ENCODE measurements at regions not wholly inside any gene's neighbourhood (a gene's known extent, or its start where the extent isn't known, plus 50 kb on each side); places are given as distances from the start of the nearest gene placed in this dataset.

DNA sequence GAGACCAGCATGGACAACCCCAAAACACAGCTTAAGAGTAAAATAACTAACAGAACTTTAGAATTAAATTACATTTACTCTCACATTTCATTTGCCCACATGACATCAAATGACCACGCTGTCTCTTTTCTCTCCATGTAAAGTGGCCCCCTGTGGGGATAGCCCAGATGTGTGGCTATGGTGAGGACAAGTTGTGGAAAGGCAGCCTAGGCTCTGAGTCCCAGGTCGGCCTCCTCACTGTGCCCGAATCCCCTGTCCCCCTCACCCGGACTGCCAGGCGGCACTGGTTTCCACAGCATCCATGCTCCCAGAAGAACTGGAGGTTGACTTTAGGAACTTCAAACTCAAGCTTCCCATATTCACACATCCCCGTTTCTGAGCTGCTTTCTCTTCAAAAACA is 111.8 kb upstream of the UQCRFS1 start:
- peaks cover 34% of the 10 kb centered on the region for H3K27me3 Mint-ChIP-seq
- H3K9me3 Mint-ChIP-seq (ENCODE audit: low read depth) = peaks cover 4% of the 10 kb centered on the region
- H3K36me3 Mint-ChIP-seq (ENCODE audit: insufficient read depth) = no peaks in the 10 kb centered on the region
- H3K27ac Mint-ChIP-seq = no peak overlapping the region
- H3K4me3 Mint-ChIP-seq (ENCODE audit: low read depth) = no peak overlapping the region
- DNase-seq (ENCODE audit: low spot score, unreplicated experiment) = no peak
- H3K4me1 Mint-ChIP-seq (ENCODE audit: low read depth) = no peaks in the 10 kb centered on the region
- no peak for TF ChIP-seq CTCF (IDR thresholded peaks at IDR 0.05; ENCODE audit: unreplicated experiment)

- H3K27me3 Mint-ChIP-seq = peaks cover 27% of the 10 kb centered on the region
- H3K9me3 Mint-ChIP-seq (ENCODE audit: low read depth) = peaks cover 4% of the 10 kb centered on the region
- H3K4me3 Mint-ChIP-seq (ENCODE audit: low read depth) = no peak overlapping the region
- no peaks in the 10 kb centered on the region for H3K36me3 Mint-ChIP-seq (ENCODE audit: insufficient read depth)
- no peaks in the 10 kb centered on the region for H3K4me1 Mint-ChIP-seq (ENCODE audit: low read depth)
- no peak for TF ChIP-seq CTCF (IDR thresholded peaks at IDR 0.05; ENCODE audit: unreplicated experiment)
- DNase-seq (ENCODE audit: low spot score, unreplicated experiment) = no peak
- H3K27ac Mint-ChIP-seq = no peak overlapping the region
Measured at GRCh38 chr19:29325241-29325975, 112.5 kb upstream of the UQCRFS1 start.

DNA sequence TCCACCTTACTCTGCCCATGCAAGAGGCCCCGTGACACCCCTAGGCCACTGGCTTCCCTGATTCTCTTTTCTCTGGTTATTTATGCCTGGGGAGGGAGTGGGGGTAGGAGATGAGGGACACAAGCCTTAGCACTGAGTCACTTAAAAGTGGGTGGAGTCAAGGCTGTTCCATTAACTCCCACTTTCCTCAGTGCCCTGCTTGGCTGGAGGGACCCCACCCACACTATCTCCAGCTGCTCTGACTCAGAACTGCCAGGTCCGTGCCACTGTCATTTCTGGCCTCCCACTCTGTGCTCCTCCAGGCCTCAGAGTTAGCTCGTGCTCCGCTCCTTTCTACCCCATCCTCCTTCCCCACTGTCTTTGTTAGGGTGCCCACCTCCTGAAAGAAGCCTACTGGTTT is 113.4 kb upstream of the UQCRFS1 start:
- H3K9me3 Mint-ChIP-seq (ENCODE audit: low read depth) = peaks cover 4% of the 10 kb centered on the region
- peaks cover 24% of the 10 kb centered on the region for H3K27me3 Mint-ChIP-seq
- no peaks in the 10 kb centered on the region for H3K36me3 Mint-ChIP-seq (ENCODE audit: insufficient read depth)
- H3K4me3 Mint-ChIP-seq (ENCODE audit: low read depth) = no peak overlapping the region
- no peak overlapping the region for H3K27ac Mint-ChIP-seq
- no peaks in the 10 kb centered on the region for H3K4me1 Mint-ChIP-seq (ENCODE audit: low read depth)
- TF ChIP-seq CTCF (IDR thresholded peaks at IDR 0.05; ENCODE audit: unreplicated experiment) = no peak
- DNase-seq (ENCODE audit: low spot score, unreplicated experiment) = no peak

DNA sequence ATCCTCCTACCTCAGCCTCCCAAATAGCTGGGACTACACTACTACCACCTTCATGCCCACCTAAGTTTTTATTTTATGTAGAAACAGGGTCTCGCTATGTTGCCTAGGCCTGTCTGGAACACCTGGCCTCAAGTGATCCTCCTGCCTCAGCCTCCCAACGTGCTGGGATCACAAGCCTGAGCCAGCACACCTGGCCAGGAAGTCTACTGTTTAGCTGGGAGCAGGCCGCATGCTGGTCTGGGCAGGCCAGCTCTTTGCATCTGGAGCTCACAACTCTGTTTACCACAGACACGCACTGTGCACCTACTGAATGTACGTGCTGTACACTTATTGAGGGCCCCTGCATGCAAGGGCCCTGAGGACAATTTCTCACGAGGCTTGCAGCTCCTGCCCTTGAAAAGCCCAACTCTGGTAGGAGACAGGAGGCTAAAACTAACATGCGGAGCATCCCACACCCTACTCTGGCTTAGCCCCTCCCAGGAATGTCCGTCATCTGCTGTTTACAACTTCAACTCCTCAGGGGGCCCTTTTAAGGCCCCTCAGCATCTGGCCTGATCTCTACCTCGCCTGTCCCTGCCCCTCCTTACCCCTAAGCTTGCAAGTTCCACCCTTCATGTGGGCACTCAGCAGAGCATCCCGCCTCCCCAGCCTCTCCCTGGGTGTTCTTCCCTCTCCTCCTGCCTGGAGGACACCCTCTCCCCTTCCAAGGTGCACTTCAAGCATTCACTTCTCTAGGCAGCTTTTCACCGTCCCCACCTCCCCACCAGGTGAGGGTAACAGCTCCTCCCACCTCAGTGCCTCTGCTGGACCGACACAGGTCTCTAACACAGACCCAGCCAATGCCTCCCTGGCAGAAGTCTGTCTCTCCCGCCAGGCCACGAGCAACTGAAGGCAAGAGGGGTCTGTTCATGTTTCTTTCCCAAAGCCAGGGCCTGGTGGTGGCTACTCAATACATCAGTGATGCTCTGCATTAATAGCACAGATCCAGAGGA is 114.2 kb upstream of the UQCRFS1 start:
- TF ChIP-seq CTCF (IDR thresholded peaks at IDR 0.05; ENCODE audit: unreplicated experiment) = no peak
- no peaks in the 10 kb centered on the region for H3K36me3 Mint-ChIP-seq (ENCODE audit: insufficient read depth)
- H3K4me3 Mint-ChIP-seq (ENCODE audit: low read depth) = no peak overlapping the region
- H3K4me1 Mint-ChIP-seq (ENCODE audit: low read depth) = no peaks in the 10 kb centered on the region
- H3K9me3 Mint-ChIP-seq (ENCODE audit: low read depth) = peaks cover 4% of the 10 kb centered on the region
- no peak for DNase-seq (ENCODE audit: low spot score, unreplicated experiment)
- H3K27ac Mint-ChIP-seq = no peak overlapping the region
- H3K27me3 Mint-ChIP-seq = peaks cover 24% of the 10 kb centered on the region

- no peaks in the 10 kb centered on the region for H3K36me3 Mint-ChIP-seq (ENCODE audit: insufficient read depth)
- H3K27ac Mint-ChIP-seq = no peak overlapping the region
- no peaks in the 10 kb centered on the region for H3K4me1 Mint-ChIP-seq (ENCODE audit: low read depth)
Measured at GRCh38 chr19:29328586-29328985, 115.6 kb upstream of the UQCRFS1 start.

More at GRCh38 chr19:29328586-29328985, 115.6 kb upstream of the UQCRFS1 start:
- peaks cover 21% of the 10 kb centered on the region for H3K27me3 Mint-ChIP-seq
- no peak for DNase-seq (ENCODE audit: low spot score, unreplicated experiment)
- no peak overlapping the region for H3K4me3 Mint-ChIP-seq (ENCODE audit: low read depth)
- peaks cover 4% of the 10 kb centered on the region for H3K9me3 Mint-ChIP-seq (ENCODE audit: low read depth)
- no peak for TF ChIP-seq CTCF (IDR thresholded peaks at IDR 0.05; ENCODE audit: unreplicated experiment)
